Right cardiac atrium (tissue), 5 donors: ENCODE measurements at regions not wholly inside any gene's neighbourhood (a gene's known extent, or its start where the extent isn't known, plus 50 kb on each side); places are given as distances from the start of the nearest gene placed in this dataset.

Source experiments
- ATAC-seq, 2 donors: fragments of 200-7000 bp; cut with Tn5 transposase; one replicate each; pipeline versions ENCODE4 v1.8.0 to v1.9.1; 2020; ENCODE audit warnings: moderate library complexity in 2 of 2, mild to moderate bottlenecking in 1 of 2
- DNase-seq, 3 donors: peaks; one replicate each; pipeline ENCODE4 v3.0.0-alpha.2; 2020
- H3K27ac ChIP-seq: one replicate; pipeline ENCODE4 v1.5.1; 2013; ENCODE audit warnings: mild to moderate bottlenecking, low read length, control low read depth, moderate library complexity
- H3K27me3 ChIP-seq: one replicate; pipeline ENCODE4 v1.6.1; 2013; ENCODE audit not compliant: control insufficient read depth, insufficient read depth
- H3K4me1 ChIP-seq: one replicate; pipeline ENCODE4 v1.6.1; 2013; ENCODE audit warnings: low read length; ENCODE audit not compliant: control insufficient read depth, insufficient read depth
- H3K4me3 ChIP-seq: one replicate; pipeline ENCODE4 v1.5.1; 2013; ENCODE audit warnings: low read length, control low read depth
- H3K9me3 ChIP-seq: one replicate; pipeline ENCODE4 v1.6.1; 2013; ENCODE audit warnings: low read length; ENCODE audit not compliant: control insufficient read depth
- WGBS: extraction: QIAGEN DNeasy Blood & Tissue Kit; methylation state at CpG from one replicate; pipeline ENCODE4 v1.1.7; 2013; 5-methylcytosine and 5-hydroxymethylcytosine counted together
- intact Hi-C, 4 donors: fragments of 100-400 bp; cut with DNase I; formaldehyde crosslinking; loops; one replicate each; pipeline versions ENCODE4 v1.11.0 to v1.14.0; 2022 to 2023
- donor health status: healthy with polysubstance abuse.
- donor health status: DM: no; HTN: yes; CAD: no.
- donor health status: DM: no; HTN: no; CAD: no.
- donor health status: DM: no; HTN: yes; CAD: no; lungs with severe emphysema.
- donor health status: DM: yes; HTN: yes; CAD: no.

DNA sequence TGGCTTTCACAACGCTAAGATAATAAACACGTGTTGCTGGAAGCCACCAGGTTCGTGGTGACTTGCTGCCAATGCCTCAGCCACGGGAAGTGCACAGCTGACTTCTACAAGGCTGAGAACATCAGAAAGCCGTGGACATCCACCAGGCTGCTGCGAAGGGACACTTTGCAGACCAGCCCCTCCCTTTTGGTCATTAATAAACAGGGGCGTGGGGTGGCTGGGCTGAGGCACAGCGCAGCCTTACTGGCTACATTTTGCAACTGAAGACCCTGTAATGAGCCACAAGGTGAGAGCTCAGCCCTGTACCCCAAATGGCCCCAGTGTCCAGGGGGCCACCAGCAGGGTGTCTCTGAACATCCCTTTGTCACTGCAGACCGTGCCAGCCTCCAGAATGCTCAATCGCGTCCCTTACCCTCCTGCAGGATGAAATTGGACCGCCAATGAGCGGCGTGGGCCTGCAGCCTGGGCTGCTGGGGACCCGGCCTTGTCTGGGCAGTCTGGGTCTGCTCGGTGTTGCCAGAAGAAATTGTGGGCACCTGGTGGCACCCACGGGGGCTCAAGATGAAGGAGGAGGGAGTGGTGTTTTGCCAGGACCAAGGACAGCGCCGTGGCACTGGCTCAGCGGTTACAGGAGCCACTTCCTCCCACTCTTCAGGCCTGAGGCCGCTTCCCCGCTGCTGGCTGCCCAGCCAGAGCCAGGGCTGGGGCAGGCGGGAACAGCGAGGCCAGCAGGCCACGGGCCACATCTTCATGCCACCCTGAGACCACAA, 181.9 kb downstream of the CTTN start:
- DNase-seq (no peak), ATAC-seq (no peak)
- H3K4me1 ChIP-seq, result no peaks in the 10 kb centered on the region
- H3K27ac ChIP-seq, result no peak overlapping the region
- no peaks in the 10 kb centered on the region for H3K9me3 ChIP-seq
- 68% methylated on average over 25 of the region's 25 CpGs for WGBS
- no peaks in the 10 kb centered on the region for H3K27me3 ChIP-seq
- intact Hi-C loops, result no loop called here
- no peak overlapping the region for H3K4me3 ChIP-seq

DNA sequence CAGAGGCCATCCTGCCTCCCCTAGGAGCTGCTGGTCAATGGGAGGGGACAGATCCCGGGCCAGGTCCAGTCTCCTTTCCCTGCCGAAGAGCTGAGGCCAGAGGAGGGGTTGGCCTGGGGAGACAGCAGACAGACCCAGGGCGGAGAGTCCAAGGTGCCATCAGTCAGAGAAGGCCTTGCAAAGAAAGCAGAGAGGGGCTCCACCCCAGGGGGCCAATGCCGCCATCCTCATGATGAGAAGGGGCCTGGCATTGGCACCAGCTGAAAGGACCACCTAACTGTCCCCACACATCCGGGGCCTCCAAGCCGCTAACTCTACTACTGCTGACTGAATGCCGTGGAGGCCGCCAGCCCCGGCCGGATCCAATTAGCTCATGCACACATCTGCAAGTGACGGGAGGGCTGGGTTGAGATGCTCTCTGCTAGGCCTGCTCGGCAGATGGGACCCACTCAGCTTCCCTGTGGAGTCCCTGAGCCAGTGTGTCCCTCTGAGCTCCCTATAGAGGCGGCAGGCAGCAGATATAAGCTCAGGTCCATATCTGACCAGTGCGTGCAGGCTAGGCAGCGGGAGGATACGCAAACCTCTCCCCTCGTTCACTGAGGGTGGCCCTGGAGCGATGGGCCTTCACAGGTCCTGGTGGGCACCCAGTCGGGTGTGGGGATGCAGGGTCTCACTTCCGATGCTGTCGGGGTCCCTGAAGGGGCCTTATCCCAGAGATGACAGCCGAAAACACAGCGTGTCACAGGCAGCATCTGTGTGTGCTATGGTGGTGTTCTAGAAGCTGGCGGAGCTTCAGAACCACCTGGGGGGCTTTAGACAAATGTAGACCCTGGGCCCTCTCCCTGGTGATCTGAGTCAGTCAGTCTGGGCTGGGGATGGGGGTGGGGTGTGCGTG, 183.9 kb downstream of the CTTN start:
- Histone ChIP-seq H3K4me3 (no peak overlapping the region), H3K9me3 (no peaks in the 10 kb centered on the region), H3K27me3 (no peaks in the 10 kb centered on the region), H3K4me1 (no peaks in the 10 kb centered on the region), H3K27ac (no peak overlapping the region)
- ATAC-seq, result no peak
- WGBS, result 82% methylated on average over 25 of the region's 25 CpGs
- intact Hi-C loops, result no loop called here
- DNase-seq, result no peak

DNA sequence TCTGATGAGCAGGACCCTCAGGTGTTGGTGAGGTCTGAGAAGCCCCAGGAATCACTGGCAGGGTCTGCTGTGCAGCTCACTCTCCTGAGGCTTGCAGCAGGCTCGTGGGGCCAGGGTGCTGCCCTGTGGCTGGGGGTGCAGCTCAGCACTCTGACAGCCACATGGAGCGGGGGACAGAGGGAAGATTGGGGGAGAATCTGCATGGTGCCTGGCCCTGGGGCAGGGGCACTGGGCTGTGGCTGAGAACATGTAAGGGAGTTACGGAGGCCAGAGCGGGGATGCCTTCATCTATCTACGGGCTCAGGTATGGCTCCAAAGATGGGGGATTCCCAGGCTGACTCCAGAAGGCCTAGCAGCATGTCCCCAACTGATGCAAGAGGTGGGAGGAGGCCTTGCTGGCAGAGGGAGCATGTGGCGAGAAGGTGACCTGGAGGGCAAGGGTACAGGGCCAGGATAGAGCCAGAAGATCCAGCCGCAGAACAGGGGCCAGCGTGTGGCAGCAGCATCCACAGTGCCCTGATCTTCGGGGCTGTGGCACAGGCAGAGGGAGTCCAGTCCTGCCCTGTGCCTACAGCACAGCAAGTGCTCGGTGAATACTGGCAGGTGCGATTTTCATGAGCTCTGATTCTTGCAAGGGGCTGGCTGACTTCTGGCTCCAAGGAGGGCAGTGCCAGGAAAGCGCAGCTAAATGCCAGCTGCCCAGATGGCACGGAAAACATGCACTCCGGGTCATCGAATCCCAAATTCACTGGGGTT, 184.7 kb downstream of the CTTN start:
- WGBS, result 83% methylated on average over 15 of the region's 15 CpGs
- DNase-seq, result no peak

DNA sequence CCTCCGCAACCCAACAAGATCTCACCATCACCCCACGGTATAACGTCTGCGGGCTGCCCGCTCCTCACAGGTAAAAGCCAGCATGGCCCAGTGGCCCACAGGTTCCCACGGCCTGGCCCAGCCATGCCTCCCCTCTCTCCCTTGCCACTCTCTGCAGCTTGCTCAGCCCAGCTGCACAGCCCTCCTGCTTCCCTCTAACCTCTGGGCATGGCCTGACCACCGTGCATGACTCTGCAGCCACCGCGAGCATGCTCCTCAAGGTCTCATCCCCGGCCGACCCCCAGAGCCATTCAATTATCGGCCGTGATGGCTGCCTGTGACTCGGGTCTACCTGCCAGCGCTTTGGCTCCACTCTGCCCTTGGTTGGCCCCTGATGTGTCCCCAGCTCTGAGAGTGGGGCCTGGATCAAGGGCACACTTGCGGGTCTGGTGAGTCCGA, 185.5 kb downstream of the CTTN start:
- Histone ChIP-seq H3K27me3 (no peaks in the 10 kb centered on the region), H3K9me3 (no peaks in the 10 kb centered on the region), H3K4me1 (no peaks in the 10 kb centered on the region), H3K4me3 (no peak overlapping the region), H3K27ac (no peak overlapping the region)
- DNase-seq, result no peak
- WGBS, result 88% methylated on average over 17 of the region's 17 CpGs
- ATAC-seq, result no peak
- intact Hi-C loops, result no loop called here

More for the DNA sequence above, 184.7 kb downstream of the CTTN start:
- no peak for ATAC-seq
- Histone ChIP-seq H3K4me1 (no peaks in the 10 kb centered on the region), H3K27me3 (no peaks in the 10 kb centered on the region), H3K4me3 (no peak overlapping the region), H3K27ac (no peak overlapping the region), H3K9me3 (no peaks in the 10 kb centered on the region)
- intact Hi-C loops, result no loop called here

DNA sequence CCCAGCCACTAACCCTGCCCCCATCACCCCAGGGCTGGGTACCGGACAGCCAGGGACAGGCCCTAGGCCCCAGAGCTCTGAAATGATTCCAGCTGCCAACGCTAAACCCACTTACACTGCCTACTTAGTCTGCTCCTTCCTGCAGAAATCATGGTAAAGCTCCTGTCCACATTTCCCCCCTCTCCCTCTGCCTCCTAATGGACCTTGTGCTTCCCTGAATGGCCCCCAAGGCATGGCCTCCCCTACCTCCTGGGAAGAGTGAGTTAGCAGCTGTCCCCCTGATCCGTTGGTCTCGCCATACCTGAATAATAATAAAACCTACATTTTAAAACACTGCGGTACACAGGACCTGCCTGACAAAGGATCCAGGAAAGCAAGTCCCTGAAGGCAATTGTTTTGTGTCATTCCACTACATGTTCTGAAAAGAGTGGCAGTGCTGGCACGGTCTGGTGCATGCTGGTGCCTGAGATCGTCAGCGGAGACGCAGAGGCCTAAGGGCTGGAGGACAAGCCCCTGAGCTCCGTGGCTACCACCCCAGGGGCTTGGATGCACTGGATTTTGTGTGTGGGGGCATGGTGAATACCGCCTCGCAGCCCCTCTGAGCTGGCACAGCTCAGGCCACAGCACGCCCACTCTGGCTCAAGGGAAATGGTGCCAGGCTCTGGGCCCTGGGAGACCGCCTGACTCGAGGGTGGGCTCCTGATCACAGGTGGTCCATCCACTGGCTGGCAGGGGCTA, 186.3 kb downstream of the CTTN start:
- WGBS, result 85% methylated on average over 15 of the region's 15 CpGs
- Histone ChIP-seq H3K27ac (no peak overlapping the region), H3K4me1 (no peaks in the 10 kb centered on the region), H3K9me3 (no peaks in the 10 kb centered on the region), H3K4me3 (no peak overlapping the region), H3K27me3 (no peaks in the 10 kb centered on the region)
- intact Hi-C loops, result no loop called here
- ATAC-seq, result no peak
- DNase-seq, result no peak

DNA sequence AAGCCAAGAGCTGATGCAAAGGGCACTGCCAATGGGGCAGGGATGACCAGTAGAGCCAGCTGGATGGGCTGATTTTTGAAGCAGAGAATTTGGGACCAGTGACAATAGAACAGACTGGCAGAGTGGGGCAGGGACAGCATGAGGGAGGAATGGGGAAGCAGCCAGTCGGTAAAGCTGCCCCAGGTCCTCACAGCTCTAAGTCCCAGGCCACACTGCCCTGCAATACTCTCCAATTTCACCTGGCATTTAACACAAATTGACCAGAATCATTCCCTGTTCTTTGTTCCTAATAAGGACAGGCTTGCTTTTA, 186.9 kb downstream of the CTTN start:
- no peak overlapping the region for H3K27ac ChIP-seq
- intact Hi-C loops, result no loop called here
- no peak overlapping the region for H3K4me3 ChIP-seq
- H3K9me3 ChIP-seq, result no peaks in the 10 kb centered on the region
- no peaks in the 10 kb centered on the region for H3K27me3 ChIP-seq
- no peaks in the 10 kb centered on the region for H3K4me1 ChIP-seq
- no peak for DNase-seq
- no peak for ATAC-seq
- WGBS, result 68% methylated on average over 1 of the region's 1 CpG

DNA sequence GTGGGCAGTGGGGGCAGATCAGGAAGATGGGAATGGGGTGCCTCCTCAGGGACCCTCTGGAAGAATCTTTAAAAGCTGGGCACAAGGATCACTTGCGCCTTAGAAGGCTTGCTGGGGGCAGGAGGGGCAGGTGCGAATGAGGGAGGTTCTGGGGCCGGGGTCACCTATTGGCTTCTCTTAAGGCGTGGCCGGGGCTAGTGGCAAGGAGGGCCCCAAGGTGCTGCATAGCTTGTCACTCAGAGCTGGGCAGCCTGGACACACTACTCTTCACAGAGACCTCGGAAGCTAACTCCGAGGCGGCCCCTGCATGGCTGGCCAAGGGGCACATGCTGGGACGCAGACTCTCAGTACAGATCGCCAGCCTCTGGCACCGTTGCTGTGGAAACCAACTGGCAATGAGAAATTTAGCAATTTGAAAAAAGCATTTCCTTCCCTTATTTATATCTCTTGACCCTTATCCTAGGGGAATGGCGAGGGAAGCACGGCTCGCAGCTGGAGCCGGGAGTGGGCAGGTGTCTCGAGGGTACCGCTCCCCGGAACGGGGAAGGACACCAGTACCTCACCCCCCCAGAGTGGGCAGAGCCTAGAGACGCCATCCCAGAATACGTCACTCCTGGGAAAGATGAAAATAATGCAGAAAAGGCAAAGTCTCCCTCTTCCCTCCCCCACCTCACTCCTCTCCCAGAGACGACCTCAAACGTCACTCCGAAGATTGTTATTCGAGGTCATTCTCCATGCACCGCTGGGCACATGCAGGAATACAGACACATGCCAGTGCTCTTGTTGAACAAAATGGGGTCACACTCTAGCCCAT, 188.1 kb downstream of the CTTN start:
- no peak overlapping the region for H3K27ac ChIP-seq
- 85% methylated on average over 26 of the region's 26 CpGs for WGBS
- no peaks in the 10 kb centered on the region for H3K4me1 ChIP-seq
- no peaks in the 10 kb centered on the region for H3K27me3 ChIP-seq
- DNase-seq, result no peak
- intact Hi-C loops, result no loop called here
- H3K4me3 ChIP-seq, result no peak overlapping the region
- no peaks in the 10 kb centered on the region for H3K9me3 ChIP-seq
- no peak for ATAC-seq

DNA sequence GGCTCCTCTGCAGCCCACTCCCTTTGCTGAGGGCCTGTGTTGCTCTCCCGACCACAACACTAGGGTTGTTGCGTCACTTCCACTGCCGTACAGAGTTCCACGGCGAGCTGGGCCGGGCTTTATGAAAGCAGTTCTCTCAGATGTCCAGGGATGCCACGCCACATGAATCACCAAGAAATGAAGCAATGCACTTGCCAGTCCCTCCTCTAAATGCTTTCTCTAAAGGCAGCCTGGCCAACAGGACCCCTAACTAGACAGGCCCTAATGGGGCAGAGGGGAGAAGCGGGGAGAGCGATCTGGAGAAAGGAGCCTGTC, 188.7 kb downstream of the CTTN start:
- no peaks in the 10 kb centered on the region for H3K4me1 ChIP-seq
- ATAC-seq (no peak), DNase-seq (no peak)
- WGBS, result 80% methylated on average over 9 of the region's 9 CpGs
- no peak overlapping the region for H3K4me3 ChIP-seq
- no peaks in the 10 kb centered on the region for H3K27me3 ChIP-seq
- intact Hi-C loops, result no loop called here
- no peaks in the 10 kb centered on the region for H3K9me3 ChIP-seq
- no peak overlapping the region for H3K27ac ChIP-seq

DNA sequence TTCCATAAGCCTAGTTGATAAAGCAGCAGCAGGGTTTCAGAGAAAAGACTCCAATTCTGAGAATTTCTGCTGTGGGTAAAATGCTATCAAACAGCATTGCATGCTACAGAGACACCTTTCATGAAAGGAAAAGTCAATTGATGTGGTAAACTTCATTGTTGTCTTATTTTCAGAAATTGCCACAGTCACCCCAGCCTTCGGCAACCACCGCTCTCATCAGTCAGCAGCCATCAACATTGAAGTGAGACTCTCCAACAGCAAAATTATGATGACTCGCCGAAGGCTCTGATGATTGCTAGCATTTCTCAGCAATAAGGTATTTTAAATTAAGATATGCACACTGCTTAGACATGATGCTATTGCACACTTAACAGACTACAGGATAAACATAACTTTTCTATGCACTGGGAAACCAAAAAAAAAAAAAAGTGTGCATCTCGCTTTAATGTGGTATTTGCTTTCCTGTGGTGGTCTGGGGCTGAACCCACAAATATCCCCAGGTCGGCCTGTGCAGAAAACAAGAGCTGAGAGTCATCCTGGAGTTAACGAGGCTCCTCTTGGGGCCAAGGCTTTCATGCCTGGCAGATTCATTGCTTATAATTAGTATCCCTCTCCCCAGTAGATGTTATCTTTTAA, 192.1 kb downstream of the CTTN start:
- Histone ChIP-seq H3K4me3 (no peak overlapping the region), H3K27me3 (no peaks in the 10 kb centered on the region), H3K27ac (no peak overlapping the region), H3K9me3 (no peaks in the 10 kb centered on the region), H3K4me1 (no peaks in the 10 kb centered on the region)
- intact Hi-C loops, result no loop called here
- 80% methylated on average over 7 of the region's 7 CpGs for WGBS
- ATAC-seq (no peak), DNase-seq (peak in 1 of 3 donors; percentile 2)

DNA sequence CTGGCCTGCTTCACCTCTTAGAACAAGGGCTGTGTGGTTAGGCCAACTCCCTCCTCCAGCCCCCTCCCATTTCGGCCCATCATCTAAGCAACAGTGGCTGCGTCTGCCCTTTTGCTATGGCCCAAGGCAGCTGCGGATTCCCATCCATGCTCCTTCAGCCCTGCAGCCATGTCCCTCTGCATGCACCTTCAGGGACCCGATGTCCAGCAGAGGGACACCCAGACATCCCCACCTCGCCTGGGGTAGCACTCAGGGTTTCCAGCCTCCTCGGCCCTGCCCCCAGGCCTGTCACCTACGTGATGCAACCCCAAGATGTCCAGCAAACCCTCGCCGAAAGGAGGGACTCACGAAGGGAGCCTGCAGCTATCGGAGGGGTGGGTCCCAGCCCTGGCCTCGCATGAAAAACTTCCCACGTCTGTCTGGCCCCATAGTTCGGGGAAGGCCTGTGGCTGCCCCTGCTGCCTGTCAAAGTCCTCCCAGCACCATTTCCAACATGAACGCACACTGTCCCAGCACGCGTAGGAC, 194.4 kb downstream of the CTTN start:
- ATAC-seq, result no peak
- Histone ChIP-seq H3K9me3 (no peaks in the 10 kb centered on the region), H3K27ac (no peak overlapping the region), H3K27me3 (no peaks in the 10 kb centered on the region), H3K4me1 (no peaks in the 10 kb centered on the region), H3K4me3 (no peak overlapping the region)
- DNase-seq, result peak in 1 of 3 donors; percentile 4
- intact Hi-C loops, result no loop called here
- WGBS, result 85% methylated on average over 17 of the region's 17 CpGs
